ENCODE measurements at regions not wholly inside any gene's neighbourhood (a gene's known extent, or its start where the extent isn't known, plus 50 kb on each side); places are given as distances from the start of the nearest gene placed in this dataset.

DNA sequence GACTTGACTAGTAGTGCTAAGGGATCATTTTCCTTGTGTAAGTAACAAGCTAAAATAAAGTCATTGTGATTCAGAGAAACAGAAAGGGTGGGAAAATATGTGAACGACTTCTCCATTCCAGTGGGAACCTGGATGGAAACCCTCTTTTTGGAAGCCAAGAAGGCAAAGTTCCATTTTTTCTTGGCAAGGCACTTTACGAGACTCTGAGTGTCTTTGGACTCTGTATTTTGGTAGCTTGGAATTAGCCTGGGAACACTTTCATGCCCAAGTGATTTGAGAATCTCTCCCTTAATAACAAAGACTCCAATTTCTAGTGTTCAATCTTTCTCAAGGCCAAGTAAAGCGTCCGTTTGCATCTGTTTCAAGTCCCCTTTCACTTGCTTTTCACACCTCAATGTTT is 100.5 kb upstream of the SASH1 start:
- no peak for DNase-seq (ENCODE audit: low read depth in 3 of 3)

DNA sequence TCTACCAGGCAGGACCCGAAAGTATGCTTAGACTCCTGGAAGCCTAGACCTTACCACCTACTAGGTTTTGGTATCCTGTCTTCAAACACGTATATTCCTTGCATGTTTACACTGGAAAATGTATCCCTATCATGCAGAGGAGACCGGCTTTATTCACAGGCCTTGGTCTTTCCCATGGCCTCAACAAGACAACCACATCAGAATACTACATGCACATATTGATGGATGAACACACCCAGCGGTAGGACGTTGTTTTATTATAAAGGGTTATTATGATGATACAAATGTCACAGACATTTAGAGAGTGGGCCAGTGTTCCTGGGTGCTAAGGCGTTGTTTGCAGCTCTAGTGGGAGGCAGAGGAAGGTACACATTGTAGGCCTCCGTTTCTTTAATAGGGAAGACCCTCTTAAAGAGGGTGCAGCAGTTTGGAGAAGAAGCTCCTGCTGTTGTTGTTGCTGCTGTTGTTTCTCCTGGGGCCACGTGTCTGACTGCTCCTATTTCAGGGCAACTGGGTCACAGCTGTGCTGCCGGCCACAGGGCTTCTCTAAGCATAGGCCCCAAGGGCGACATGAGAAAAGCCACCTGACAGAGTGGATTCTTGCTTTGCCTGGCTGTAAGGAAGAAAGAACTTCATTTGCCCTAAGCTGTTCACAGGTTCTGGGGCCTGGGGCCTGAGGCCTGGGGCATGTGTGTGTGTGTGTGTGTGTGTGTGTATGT is 98.3 kb upstream of the SASH1 start:
- DNase-seq (ENCODE audit: low read depth in 3 of 3), result no peak

DNA sequence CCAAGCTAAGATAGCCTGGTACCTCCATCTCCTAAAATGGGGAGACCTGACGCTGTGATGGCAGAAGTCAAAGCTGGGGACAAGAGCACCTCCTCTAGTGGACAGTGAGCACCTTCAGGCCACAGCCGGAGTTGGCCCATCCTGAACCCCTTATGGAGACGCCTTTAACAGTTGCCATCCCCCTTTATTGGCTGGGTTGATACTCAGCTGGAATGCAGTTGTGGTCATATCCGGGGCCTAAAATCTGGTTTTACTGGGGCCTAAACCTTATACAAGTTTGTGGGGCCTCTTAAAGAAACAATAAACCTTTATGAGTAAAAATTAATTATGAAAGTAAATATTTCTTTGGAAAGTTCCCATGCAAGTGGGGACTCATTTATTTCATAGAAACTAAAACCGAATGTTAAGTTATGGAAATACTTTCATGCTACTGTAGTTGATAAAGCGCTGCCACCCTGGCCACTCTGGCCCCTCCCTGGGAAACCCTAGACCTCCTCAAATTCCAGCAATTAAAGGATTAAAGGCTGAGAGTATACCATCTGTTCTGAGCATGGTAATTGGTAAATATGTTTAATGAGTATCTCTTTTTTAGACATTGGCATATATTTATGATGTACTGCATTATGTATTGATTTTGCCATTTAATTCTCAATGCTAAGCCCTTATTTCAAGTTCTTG is 95.1 kb upstream of the SASH1 start:
- no peak for DNase-seq (ENCODE audit: low read depth in 3 of 3)

DNA sequence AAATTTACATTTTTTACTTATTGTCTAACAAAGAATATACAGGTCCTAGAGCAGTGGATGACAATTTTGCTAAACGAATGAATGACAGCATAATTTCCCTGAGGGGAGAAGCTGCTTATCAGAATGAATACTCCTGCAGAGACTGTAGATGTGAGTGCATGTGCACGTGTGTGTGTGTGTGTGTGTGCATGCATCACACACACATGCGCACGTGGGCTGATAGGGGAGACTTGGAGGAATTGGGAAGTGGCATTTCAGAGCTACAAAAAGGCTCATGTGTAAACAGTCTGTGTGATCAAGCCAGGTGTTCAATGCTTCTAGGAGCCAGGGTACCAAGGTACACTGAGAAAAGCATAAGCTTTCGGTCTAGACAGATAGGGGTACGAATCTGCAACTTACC is 93.5 kb upstream of the SASH1 start:
- DNase-seq (ENCODE audit: low read depth in 3 of 3), result no peak

DNA sequence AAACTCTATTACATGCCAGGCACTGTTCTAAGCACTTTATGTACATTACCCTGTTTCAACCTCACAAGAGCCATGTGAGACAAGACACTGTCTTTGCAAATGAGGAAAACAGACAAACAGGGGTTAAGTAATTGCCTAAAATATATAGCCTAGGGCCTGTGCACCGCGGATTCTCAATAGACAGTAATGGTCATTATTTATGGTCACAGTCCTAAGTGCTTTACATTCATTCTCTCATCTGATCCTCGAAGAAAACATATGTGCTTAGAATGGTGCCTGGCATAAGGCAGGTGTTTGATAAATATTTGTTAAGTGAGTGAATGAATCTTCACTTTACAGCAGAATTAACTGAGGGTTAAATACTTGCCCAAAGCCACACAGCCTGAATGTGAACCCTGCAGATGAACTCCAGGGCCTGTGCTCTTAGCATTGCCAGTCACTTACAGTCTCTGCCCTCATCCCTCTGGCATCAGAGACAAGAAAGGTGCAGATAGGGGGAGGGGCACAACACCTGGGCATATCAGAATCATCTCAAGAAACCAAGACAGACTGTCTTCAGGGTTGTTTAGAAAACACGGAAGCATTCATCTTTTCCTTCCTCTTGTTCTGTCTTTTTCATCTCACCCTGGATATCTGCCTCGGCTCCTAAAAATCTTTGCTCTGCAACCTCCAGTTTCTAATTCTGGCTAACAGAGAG is 92.8 kb upstream of the SASH1 start:
- DNase-seq (ENCODE audit: low read depth in 3 of 3), result no peak

DNA sequence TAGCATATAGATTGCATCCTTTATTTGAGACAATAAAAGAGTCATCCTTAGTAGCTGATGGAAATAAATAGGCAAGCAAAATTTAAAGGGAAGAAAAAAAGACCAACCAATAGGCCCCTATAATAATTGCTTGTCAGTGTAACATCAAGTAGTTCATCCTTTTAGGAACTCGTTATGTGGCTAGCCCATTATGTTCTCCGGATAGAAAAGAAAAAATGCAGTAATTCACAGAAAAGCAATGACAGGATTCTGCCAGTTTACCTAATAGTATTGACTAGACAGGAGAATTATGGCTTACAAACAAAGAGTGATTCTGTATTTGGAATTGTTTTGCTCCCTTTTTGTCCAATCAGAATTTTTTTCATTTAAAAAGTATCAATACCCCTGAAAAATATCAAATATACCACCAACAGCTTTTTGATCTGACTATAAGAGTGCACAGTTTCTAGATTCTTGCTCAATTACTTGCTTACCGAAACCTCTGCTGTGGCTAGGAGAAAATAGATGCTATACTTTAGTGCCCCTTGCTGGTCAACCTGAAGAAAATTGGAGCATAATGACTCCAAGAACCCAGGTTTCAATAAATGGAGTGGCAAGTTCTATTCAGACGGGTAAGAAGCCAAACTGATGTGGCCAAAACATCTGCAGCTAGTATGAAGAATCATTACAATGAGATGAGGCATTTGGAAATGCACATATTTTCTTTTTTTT is 91.5 kb upstream of the SASH1 start:
- DNase-seq (ENCODE audit: low read depth in 3 of 3), result no peak

DNA sequence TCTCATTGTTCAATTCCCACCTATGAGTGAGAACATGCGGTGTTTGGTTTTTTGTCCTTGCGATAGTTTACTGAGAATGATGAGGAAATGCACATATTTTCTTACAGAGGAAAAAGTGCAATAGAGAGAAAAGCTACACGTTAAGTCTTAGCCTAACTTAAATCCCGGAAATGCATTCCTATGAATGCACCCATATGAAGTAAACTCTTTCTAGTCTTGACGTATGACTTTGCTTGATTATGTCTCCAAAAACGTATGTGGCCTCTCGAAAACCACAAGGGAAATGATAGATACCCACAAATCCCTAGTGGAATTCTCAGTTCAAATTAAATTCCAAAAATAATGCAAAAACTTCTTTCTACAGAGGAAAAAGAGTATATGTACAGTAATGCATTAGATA is 90.7 kb upstream of the SASH1 start:
- no peak for DNase-seq (ENCODE audit: low read depth in 3 of 3)

DNA sequence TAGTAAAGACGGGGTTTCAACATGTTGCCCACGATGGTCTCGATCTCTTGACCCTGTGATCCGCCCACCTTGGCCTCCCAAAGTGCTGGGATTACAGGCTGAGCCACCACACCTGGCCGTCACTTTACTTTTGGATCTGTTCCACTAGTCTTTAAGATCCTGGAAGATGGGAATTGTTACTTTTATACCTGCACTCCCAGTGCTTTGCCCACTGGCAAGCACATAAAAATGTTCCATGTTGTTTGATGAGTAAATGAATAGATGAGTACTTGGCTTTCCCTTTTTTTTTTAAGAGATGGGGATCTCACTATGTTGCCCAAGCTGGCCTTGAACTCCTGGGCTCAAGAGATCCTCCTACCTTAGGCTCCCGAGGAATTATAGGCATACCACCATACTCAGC is 84.8 kb upstream of the SASH1 start:
- no peak for DNase-seq (ENCODE audit: low read depth in 3 of 3)

DNA sequence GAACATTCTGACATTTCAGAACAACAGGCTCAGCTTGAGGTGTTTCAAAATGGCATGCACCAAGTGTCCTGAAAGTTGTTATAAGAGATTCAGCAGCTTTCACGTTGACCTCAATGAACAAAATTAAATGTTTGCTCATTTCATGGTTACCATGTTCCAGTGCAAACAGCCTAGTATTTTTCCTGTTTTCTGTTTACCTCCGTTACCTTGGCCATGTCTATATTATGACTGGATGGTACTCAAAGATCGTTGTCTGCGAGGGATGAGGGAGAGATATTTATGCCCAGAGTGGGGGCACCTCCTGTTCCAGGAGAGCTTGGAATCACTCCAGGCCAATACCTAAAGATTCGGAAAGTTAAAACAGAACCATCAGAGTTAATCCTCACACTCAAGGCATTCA is 83.8 kb upstream of the SASH1 start:
- DNase-seq (ENCODE audit: low read depth in 3 of 3), result no peak

DNA sequence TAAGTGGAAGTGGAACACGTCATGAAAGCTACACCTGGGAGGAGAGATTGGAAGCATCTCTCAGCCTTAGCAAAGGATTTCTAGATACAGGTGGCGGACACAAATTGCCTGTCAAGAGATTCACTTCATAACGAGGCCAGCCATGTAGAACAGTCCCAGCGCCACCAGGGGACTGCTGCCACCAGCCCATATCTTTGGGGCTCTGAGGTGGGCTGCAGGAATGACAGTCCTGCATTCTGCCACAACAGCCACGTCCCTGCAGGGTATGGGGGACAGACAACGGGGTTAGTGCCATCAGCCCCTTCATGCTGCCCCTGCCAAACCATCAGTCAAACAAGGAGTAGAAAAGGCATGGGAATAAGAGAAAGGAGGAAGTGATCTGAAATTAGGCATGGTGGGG is 81.2 kb upstream of the SASH1 start:
- no peak for DNase-seq (ENCODE audit: low read depth in 3 of 3)

DNA sequence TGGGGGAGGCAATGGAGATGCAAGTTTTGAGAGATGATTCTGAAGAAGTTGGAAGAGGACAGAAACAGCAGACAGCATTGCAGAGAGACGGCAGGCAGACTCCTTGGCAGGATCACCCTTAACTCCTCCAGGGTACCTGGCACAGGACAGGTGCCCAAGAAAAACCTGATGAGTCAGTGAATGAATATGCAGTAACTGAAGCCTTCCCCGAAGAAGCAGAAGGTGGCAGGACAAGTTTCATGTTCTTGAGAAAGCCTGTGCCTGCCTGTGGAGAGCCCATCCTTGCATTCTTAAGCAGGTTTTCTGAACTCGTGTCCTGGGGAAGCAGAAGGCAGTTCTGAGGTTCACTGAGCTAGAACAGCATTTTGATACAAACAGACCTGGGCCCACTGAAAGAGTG is 79.6 kb upstream of the SASH1 start:
- DNase-seq (ENCODE audit: low read depth in 3 of 3), result no peak

DNA sequence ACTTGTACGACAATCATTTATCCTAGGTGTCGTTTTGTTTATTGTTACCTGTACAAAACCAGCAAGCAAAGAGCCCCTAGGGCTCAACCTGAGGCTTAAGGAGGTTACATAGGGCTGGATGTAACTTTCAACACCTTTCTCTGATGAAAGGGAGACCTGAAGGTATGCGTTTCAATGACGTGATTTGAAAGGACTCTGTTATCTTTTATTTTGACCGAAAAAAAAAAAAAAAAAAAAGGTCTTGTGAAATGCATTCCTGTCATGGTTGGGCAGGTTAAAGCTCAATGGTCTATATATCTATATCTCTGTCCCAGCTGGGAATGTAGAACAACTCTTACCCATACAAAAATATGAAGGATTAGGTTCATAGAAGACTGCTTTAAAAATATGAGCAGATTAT is 78.7 kb upstream of the SASH1 start:
- DNase-seq (ENCODE audit: low read depth in 3 of 3), result no peak

DNA sequence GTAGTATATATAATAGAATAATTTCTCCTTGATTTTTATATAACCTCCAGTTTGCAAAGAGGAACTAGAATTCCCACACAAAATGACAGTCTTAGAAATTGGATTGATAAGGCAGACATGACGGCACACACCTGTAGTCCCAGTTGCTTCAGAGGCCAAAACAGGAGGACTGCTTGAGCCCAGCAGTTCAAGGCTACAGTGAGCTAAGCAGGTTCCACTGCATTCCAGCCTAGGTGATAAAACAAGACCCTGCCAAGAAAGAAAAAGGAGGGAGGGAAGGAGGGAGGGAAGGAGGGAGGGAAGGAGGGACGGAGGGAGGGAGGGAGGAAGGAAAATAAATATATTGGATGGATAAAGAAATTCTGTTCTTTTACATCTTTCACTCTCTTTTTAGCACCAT is 77.6 kb upstream of the SASH1 start:
- DNase-seq (ENCODE audit: low read depth in 3 of 3), result no peak

DNA sequence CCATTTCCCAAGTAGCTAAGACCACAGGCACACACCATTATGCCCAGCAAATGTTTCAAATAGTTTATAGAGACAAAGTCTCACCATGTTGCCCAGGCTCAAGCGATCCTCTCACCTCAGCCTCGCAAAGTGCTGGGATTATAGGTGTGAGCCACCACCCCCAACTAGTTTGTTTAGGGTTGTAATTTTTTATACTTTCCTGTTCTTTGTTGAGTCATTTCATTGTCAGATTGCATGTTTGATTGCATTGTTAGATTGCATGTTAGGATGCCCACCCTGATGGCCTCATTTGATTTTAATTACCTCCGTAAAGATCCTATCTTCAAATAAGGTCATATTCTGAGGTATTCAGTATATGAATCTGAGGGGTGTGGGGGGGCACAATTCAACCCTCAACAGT is 73.3 kb upstream of the SASH1 start:
- no peak for DNase-seq (ENCODE audit: low read depth in 3 of 3)

DNA sequence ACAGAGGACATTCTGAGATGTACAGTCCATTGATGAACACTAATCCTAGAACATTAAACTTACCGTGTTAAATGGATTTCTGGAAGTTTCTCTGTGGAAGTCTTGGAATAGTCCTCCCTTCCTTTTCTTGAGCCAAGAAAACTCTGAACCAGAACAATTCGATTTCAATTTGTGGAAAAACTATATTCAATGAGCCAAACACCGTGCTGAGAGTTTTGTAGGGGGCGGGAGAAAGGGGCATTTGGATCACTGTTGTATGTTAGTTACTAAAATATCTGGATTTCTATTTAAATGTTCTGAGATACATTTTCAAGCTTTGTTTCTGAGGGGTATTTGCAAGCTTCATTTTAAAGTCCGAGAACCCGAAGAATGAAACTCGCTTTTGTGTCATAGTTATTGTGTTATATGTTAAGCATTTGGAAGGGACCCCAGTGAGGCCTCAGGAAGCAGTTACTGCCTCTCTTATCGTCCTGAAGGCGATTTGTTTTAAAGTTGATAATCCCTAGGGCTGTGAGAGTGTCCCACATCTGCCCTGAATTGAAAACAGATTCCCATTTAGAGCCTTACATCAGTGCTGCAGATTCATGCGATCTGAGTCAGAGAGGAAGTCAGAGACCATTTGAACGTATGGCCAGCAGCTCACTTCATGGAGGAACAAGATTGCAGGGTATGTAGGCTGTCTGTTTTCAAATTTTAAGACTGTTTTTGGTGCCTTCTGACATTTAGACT is 70.8 kb upstream of the SASH1 start:
- no peak for DNase-seq (ENCODE audit: low read depth in 3 of 3)

DNA sequence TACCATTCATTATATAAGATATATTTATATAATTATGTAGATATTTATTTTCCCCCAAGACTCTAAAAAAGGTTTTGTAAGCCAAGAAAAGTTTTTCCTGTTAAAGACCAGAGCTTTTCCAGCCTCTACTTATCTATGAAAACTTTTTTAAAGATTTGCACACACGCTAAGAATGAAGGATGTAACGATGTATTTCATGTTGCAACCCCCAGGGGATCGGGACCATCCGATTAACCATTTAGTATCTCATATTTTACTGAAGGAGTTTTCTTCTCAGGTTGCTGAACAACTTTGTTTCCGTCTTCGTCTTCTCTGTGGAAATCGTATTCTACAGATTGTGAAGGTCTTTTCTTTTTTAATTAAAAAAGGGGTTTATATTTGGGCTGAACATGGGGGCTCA is 70.0 kb upstream of the SASH1 start:
- no peak for DNase-seq (ENCODE audit: low read depth in 3 of 3)

DNA sequence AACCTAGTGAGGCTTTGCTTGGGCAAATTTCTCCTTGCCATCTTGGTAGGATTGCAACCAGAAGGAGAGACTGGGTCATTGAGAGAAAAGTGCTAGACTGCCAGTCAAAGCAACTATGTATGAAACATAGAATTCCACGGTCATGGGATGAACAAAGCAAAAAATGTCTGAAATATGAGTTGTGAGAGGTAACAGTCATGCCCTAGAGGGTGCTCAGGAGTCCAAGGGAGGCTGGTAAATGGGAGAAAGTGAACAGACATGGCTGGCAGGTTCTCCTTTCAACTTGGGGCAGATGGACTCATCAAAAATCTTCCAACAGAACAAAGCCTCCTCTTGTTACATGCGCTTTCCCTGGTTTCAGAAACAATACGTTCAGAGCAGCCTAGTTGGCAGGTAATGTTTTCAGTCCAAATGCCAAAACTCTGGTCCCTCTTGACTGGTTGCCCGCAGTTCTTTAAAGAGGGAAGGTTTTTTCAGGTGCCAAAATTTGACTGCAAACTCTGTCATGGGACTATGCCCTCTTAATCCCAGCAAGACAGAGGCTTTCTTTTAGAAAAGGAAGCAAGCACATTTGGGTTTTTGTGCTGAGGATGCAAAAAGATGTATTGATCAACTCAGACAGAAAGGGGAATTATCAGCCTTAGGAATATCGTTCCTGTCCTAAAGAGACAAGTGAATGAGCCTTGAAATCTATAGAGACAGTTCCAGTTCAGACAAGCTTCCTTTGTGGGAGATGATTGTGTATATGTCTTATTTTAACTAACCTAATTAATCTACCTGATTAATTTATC is 68.5 kb upstream of the SASH1 start:
- DNase-seq (ENCODE audit: low read depth in 3 of 3), result no peak

DNA sequence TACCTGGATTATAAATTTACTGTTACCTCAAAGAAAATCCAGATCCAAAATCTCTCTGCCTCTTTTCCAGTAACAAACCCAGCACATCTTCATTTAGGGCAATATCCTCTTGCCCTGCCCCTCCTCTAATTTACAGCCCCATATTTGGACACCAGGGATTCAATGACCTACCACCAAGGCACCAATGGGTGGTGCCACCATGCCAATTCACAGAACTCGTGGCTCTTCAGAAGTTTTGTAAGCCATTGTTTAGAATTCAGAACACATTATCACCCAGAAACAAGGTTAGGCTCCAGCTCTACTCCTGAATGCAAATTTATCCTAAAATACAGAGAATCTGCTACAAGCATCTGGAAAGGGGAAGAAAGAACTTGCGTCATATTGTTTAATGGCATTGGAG is 67.8 kb upstream of the SASH1 start:
- no peak for DNase-seq (ENCODE audit: low read depth in 3 of 3)

DNA sequence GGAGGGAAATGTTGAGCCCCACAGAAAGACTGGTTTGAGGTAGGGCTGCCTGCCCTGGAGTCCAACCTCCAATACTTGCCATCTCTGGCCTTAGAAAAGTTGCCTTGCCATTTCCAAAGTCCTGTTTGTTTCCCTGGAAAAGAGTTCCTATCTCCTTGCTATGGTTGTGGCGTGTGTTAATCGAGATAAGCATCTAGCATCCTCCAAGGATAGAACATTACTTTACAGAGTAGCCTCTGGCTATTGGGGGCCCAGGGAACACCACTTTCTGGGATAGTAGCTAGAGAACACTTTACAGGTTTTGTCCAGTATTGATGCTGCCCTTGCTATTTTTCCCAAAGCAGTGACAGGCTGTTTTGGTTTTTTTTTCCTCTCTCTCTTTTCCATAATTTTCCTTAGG is 57.4 kb upstream of the SASH1 start:
- DNase-seq (ENCODE audit: low read depth in 3 of 3), result no peak

DNA sequence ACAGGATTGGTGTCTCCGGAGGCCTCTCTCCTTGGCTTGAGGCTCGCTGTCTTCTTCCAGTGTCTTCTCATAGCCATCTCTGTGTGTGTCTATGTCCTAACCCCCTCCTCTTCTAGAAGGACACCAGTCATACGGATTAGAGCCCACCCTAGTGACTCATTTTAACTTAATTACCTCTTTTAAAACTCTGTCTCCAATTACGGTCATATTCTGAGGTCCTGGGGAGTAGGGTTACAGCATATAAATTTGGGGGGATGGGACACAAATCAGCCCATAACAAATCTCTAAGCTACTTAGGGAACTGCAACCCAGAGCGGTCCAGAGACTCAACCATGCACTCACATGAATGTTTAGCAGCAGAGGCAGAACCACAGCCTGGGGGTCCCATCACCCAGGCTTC is 56.1 kb upstream of the SASH1 start:
- DNase-seq (ENCODE audit: low read depth in 3 of 3), result no peak
